ENCODE measurements at regions not wholly inside any gene's neighbourhood (a gene's known extent, or its start where the extent isn't known, plus 50 kb on each side); places are given as distances from the start of the nearest gene placed in this dataset.

DNA sequence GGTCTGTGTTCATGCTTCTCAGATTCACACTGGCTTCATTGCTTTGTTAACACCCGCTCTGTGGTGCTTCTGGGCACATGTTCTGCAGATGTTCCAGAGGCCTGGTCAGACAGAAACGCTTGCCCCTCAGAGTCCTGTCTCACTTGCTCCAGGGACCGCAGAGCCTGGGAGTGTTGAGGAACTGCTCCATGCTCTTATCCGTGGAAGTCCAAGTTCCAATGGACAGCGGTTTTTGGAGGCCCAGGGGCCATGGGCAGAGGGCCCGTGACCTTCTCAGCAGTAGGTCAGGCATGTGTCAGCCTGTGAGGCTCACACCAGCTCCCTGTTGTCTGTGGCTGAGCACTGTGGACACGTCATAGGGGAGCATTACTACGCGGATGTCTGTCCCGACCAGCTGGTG is 364.7 kb upstream of the IRX1 start:
- Histone ChIP-seq H3K27me3 (ENCODE audit: control insufficient read depth in 2 of 2, insufficient read depth in 2 of 2, low read length in 2 of 2) (no peaks in the 10 kb centered on the region; a peak in 1 of 5 replicates), H3K36me3 (ENCODE audit: control insufficient read depth, insufficient read depth, low read length) (no peaks in the 10 kb centered on the region), H3K9me3 (replicated peaks; ENCODE audit: control insufficient read depth, insufficient read depth, low read depth, low read length) (no peaks in the 10 kb centered on the region), H4K20me1 (replicated peaks; ENCODE audit: control insufficient read depth, insufficient read depth, low read length) (no peaks in the 10 kb centered on the region), H3K27ac (ENCODE audit: extremely low read depth, low read depth, low read length) (no peak overlapping the region), H3K79me2 (ENCODE audit: control insufficient read depth, insufficient read depth, low read length) (no peaks in the 10 kb centered on the region), H2AFZ (ENCODE audit: low read depth, low read length) (no peak overlapping the region), H3K4me3 (no peak overlapping the region), H3K9ac (ENCODE audit: insufficient read depth in 1 of 2, low read depth in 2 of 2, low read length in 2 of 2) (no peak overlapping the region; a peak in 1 of 4 replicates), H3K9me1 (ENCODE audit: control insufficient read depth, insufficient read depth, low read length) (no peaks in the 10 kb centered on the region), H3K4me2 (ENCODE audit: insufficient read depth, low read length) (no peak overlapping the region), H3K4me1 (replicated peaks in 1 of 2; ENCODE audit: control insufficient read depth in 2 of 2, insufficient read depth in 2 of 2, low read length in 2 of 2) (no peaks in the 10 kb centered on the region)
- WGBS (ENCODE audit: insufficient coverage, low coverage, missing lambda C conversion rate) = 0% methylated on average over 10 of the region's 10 CpGs
- no peak for DNase-seq (ENCODE audit: extremely low read depth in 1 of 4, low spot score in 3 of 4)
- ATAC-seq = no peak
- FAIRE-seq = no peak
- in situ Hi-C loops (cut with MboI) = no loop called here
- TF ChIP-seq MED1 (CRISPR knock-in tag; IDR thresholded peaks at IDR 0.05; ENCODE audit: borderline replicate concordance) = no peak
- no peak for TF ChIP-seq U2AF2 (optimal IDR thresholded peaks at IDR 0.05; ENCODE audit: low read depth, low read length)
- no peak for TF ChIP-seq YBX1 (IDR thresholded peaks at IDR 0.05)
- TF ChIP-seq, protein P1, sequence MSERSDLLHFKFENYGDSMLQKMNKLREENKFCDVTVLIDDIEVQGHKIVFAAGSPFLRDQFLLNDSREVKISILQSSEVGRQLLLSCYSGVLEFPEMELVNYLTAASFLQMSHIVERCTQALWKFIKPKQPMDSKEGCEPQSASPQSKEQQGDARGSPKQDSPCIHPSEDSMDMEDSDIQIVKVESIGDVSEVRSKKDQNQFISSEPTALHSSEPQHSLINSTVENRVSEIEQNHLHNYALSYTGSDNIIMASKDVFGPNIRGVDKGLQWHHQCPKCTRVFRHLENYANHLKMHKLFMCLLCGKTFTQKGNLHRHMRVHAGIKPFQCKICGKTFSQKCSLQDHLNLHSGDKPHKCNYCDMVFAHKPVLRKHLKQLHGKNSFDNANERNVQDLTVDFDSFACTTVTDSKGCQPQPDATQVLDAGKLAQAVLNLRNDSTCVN (CRISPR knock-in tag; IDR thresholded peaks at IDR 0.05) = no peak
- TF ChIP-seq MEF2A (IDR thresholded peaks at IDR 0.05; ENCODE audit: control insufficient read depth, low read depth, low read length) = no peak
- no peak for TF ChIP-seq ZNF134 (CRISPR knock-in tag; conservative IDR thresholded peaks at IDR 0.05)
- TF ChIP-seq, protein P2, sequence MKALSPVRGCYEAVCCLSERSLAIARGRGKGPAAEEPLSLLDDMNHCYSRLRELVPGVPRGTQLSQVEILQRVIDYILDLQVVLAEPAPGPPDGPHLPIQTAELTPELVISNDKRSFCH (CRISPR knock-in tag; IDR thresholded peaks at IDR 0.05) = no peak
- TF ChIP-seq, protein P2 (tag; IDR thresholded peaks at IDR 0.05) = no peak
- TF ChIP-seq, protein P3, sequence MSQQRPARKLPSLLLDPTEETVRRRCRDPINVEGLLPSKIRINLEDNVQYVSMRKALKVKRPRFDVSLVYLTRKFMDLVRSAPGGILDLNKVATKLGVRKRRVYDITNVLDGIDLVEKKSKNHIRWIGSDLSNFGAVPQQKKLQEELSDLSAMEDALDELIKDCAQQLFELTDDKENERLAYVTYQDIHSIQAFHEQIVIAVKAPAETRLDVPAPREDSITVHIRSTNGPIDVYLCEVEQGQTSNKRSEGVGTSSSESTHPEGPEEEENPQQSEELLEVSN (IDR thresholded peaks at IDR 0.05; ENCODE audit: borderline replicate concordance in 1 of 2, extremely low read depth in 1 of 2, insufficient read depth in 1 of 2, insufficient read length in 1 of 2, low read depth in 1 of 2, low read length in 1 of 2, poor library complexity in 1 of 2, severe bottlenecking in 1 of 2) = no peak
- no peak for TF ChIP-seq CBFA2T2 (conservative IDR thresholded peaks at IDR 0.05)
- no peak for TF ChIP-seq RFX7 (CRISPR knock-in tag; IDR thresholded peaks at IDR 0.05)
- TF ChIP-seq HMGN3 (IDR thresholded peaks at IDR 0.05; ENCODE audit: borderline replicate concordance, extremely low read depth, insufficient read length, low read depth, low read length) = no peak
- TF ChIP-seq ETS2 (tag; IDR thresholded peaks at IDR 0.05; ENCODE audit: borderline replicate concordance, poor library complexity, severe bottlenecking) = no peak
- ChIA-PET POLR2A (no interaction called here), CTCF (ENCODE audit: low intra/inter-chr PET ratio) (no interaction called here)
- BruUV-seq (replicated peaks) = no TSS peak
- intact Hi-C loops (cut with micrococcal nuclease) = no loop called here
